ENCODE measurements at regions not wholly inside any gene's neighbourhood (a gene's known extent, or its start where the extent isn't known, plus 50 kb on each side); places are given as distances from the start of the nearest gene placed in this dataset.
"Not testable (repeated sequence)": the region's sequence is repeated elsewhere in the genome, so short reads cannot be mapped to it uniquely, and the experiment has no call there.

GRCh38 chr5:119694284-119694683 lies 64.9 kb downstream of the FAM170A start:
- no peak for DNase-seq
- ATAC-seq = no peak

GRCh38 chr5:119706049-119706448 lies 76.7 kb downstream of the FAM170A start:
- DNase-seq = no peak
- no peak for ATAC-seq

GRCh38 chr5:119708076-119708790 lies 78.9 kb downstream of the FAM170A start:
- no peak for ATAC-seq
- no peak for DNase-seq

- ATAC-seq (no peak), DNase-seq (no peak)
These were observed 92.4 kb downstream of the FAM170A start for GRCh38 chr5:119721775-119722174.

GRCh38 chr5:119725291-119725690 lies 95.9 kb downstream of the FAM170A start:
- not testable (repeated sequence) for DNase-seq, ATAC-seq

- DNase-seq (no peak), ATAC-seq (no peak)
These were observed 97.2 kb downstream of the FAM170A start for GRCh38 chr5:119726544-119726943.

- ATAC-seq = no peak
- no peak for DNase-seq
These were observed 110.9 kb downstream of the FAM170A start for GRCh38 chr5:119740225-119740624.

GRCh38 chr5:119741691-119742090 lies 112.3 kb downstream of the FAM170A start:
- no peak for DNase-seq
- ATAC-seq = no peak

GRCh38 chr5:119742311-119742710 lies 113.0 kb downstream of the FAM170A start:
- ATAC-seq (no peak), DNase-seq (no peak)

GRCh38 chr5:119743927-119744326 lies 114.6 kb downstream of the FAM170A start:
- DNase-seq (no peak), ATAC-seq (peak; percentile 28)

GRCh38 chr5:119745976-119746375 lies 116.6 kb downstream of the FAM170A start:
- no peak for DNase-seq
- ATAC-seq = no peak

- no peak for ATAC-seq
- no peak for DNase-seq
These were observed 117.6 kb downstream of the FAM170A start for GRCh38 chr5:119746984-119747383.

- DNase-seq (no peak), ATAC-seq (no peak)
These were observed 121.8 kb downstream of the FAM170A start for GRCh38 chr5:119750887-119751733.

GRCh38 chr5:119751734-119752094 lies 122.4 kb downstream of the FAM170A start:
- DNase-seq = no peak
- no peak for ATAC-seq

GRCh38 chr5:119752921-119753886 lies 123.8 kb downstream of the FAM170A start:
- ATAC-seq = no peak

GRCh38 chr5:119754825-119755224 lies 125.5 kb downstream of the FAM170A start:
- ATAC-seq, DNase-seq: not testable (repeated sequence)

More at GRCh38 chr5:119752921-119753886, 123.8 kb downstream of the FAM170A start:
- no peak for DNase-seq

- DNase-seq (no peak), ATAC-seq (no peak)
These were observed 127.9 kb downstream of the FAM170A start for GRCh38 chr5:119757276-119757675.

- not testable (repeated sequence) for ATAC-seq
These were observed 140.6 kb downstream of the FAM170A start for GRCh38 chr5:119769695-119770693.

GRCh38 chr5:119780145-119780544 lies 150.8 kb downstream of the FAM170A start:
- not testable (repeated sequence) for DNase-seq, ATAC-seq

More at GRCh38 chr5:119769695-119770693, 140.6 kb downstream of the FAM170A start:
- DNase-seq = not testable (repeated sequence)

GRCh38 chr5:119785057-119785456 lies 155.7 kb downstream of the FAM170A start:
- no peak for ATAC-seq
- no peak for DNase-seq
